Brain microvascular endothelial cell (primary cell): ENCODE measurements at regions not wholly inside any gene's neighbourhood (a gene's known extent, or its start where the extent isn't known, plus 50 kb on each side); places are given as distances from the start of the nearest gene placed in this dataset.

Experiments
- DNase-seq: peaks from one replicate; pipeline ENCODE4 v3.0.0-alpha.2; 2020
- H3K27ac ChIP-seq: fragments of 250-450 bp; sonication (Bioruptor Pico); 2 replicates; pipeline ENCODE4 v1.5.1; 2020; ENCODE audit warnings: mild to moderate bottlenecking, moderate library complexity
- H3K27me3 ChIP-seq: fragments of 250-450 bp; sonication (Bioruptor Pico); replicated peaks from 2 replicates; pipeline ENCODE4 v1.5.1; 2020; ENCODE audit warnings: mild to moderate bottlenecking
- H3K36me3 ChIP-seq: fragments of 250-450 bp; sonication (Bioruptor Pico); replicated peaks from 2 replicates; pipeline ENCODE4 v1.5.1; 2020; ENCODE audit warnings: mild to moderate bottlenecking
- H3K4me3 ChIP-seq: 2 replicates; pipeline ENCODE4 v1.5.1; 2011; ENCODE audit warnings: low read depth, mild to moderate bottlenecking, control low read depth, low read length, moderate library complexity
- in situ Hi-C: cut with HindIII; loops from 2 replicates; pipeline ENCODE4 v1.10.0; 2017; ENCODE audit warnings: low sequenced_read_pairs, low pct_ligation_motif_present
- TF ChIP-seq, protein P1 (sequence below): IDR thresholded peaks from 2 replicates; pipeline ENCODE4 v1.5.1; 2011; ENCODE audit warnings: low read depth, mild to moderate bottlenecking, moderate library complexity, low read length, control low read depth, inconsistent platforms; ENCODE audit errors: missing control alignments

DNA sequence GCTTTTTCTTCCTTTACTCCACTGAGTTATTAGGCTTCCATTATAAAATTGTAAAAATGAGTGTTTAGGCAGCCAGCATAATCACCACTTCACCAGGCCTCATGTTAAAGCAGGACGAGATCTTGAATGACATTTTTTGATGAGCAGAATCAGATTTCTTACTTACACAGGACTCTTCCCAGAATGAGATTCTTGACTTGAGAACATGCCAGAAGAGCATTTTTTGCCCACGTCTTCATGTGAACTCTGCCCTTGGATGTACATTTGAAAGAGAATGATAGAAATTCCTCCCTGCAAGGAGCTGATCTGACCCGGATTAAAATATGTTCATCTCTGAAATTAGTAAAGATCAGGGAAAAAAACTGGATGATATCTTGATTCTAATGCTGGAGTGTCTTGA, 212.1 kb upstream of the ADRA1B start:
- Histone ChIP-seq H3K27ac (no peak overlapping the region), H3K27me3 (no peaks in the 10 kb centered on the region), H3K36me3 (no peaks in the 10 kb centered on the region), H3K4me3 (no peak overlapping the region)
- TF ChIP-seq, protein P1, sequence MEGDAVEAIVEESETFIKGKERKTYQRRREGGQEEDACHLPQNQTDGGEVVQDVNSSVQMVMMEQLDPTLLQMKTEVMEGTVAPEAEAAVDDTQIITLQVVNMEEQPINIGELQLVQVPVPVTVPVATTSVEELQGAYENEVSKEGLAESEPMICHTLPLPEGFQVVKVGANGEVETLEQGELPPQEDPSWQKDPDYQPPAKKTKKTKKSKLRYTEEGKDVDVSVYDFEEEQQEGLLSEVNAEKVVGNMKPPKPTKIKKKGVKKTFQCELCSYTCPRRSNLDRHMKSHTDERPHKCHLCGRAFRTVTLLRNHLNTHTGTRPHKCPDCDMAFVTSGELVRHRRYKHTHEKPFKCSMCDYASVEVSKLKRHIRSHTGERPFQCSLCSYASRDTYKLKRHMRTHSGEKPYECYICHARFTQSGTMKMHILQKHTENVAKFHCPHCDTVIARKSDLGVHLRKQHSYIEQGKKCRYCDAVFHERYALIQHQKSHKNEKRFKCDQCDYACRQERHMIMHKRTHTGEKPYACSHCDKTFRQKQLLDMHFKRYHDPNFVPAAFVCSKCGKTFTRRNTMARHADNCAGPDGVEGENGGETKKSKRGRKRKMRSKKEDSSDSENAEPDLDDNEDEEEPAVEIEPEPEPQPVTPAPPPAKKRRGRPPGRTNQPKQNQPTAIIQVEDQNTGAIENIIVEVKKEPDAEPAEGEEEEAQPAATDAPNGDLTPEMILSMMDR: no peak
- in situ Hi-C loops: no loop called here
- DNase-seq: peak; percentile 20

DNA sequence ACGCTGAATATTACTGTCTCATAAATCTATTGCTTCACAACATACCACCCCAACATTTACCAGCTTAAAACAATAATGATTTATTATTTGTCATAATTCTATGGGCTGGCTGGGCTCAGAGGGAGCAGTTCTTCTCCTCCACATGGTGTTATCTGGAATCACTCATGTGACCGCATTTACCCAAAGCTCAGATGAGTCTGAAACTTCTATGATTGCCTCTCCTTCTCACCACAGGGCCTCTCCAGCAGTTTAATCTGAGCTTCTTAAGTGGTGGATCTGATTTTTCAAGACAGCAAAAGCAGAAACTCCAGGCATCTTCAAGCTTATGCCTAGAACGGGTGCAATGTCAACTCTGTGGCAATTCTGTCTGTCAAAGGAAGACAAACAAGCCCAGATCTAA, 210.3 kb upstream of the ADRA1B start:
- TF ChIP-seq, protein P1: no peak
- peak; percentile 16 for DNase-seq
- Histone ChIP-seq H3K4me3 (no peak overlapping the region), H3K27me3 (no peaks in the 10 kb centered on the region), H3K27ac (no peak overlapping the region), H3K36me3 (no peaks in the 10 kb centered on the region)
- in situ Hi-C loops: no loop called here

DNA sequence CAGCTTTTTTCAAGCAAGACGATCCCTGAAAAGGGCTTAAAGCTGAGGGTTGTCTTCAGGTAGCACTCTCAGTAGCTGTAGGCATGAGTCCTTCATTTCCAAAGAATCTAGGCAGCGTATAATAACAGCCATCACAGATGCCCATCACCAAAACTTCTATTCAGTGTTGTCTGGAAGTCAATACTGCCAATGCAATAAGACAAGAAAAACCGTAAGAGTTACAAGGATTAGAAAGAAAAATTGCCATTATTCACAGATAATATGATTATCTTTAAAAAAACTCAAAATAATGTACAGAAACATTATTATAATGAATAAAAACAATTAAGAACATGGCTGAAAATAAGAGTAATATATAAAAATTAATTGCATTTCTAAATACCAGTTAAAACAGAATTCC, 208.2 kb upstream of the ADRA1B start:
- DNase-seq: no peak
- in situ Hi-C loops: no loop called here

DNA sequence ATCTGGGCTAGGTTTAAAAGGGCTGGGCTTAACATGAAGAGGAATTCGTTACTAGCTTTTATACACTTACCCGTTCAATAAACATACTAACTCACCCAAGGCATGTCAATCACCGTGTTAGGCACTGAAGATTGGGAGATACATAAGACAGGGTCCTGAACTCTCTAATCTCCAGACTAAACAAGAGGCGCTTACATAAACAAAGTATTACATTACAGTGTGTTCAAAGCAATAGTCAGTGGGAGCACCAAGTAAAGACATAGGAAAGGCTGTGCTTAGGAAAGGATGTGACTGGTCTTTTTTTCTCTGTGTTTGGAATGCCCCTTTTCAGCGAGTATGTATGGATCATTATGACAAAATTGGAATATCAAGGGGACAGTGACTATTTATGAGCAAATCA, 203.6 kb upstream of the ADRA1B start:
- in situ Hi-C loops: no loop called here
- TF ChIP-seq, protein P1: no peak
- Histone ChIP-seq H3K27ac (no peak overlapping the region), H3K4me3 (no peak overlapping the region), H3K36me3 (no peaks in the 10 kb centered on the region), H3K27me3 (no peaks in the 10 kb centered on the region)
- DNase-seq: peak; percentile 28

More for the DNA sequence above, 208.2 kb upstream of the ADRA1B start:
- no peak overlapping the region for H3K4me3 ChIP-seq
- no peak overlapping the region for H3K27ac ChIP-seq
- no peaks in the 10 kb centered on the region for H3K36me3 ChIP-seq
- TF ChIP-seq, protein P1: no peak
- no peaks in the 10 kb centered on the region for H3K27me3 ChIP-seq

DNA sequence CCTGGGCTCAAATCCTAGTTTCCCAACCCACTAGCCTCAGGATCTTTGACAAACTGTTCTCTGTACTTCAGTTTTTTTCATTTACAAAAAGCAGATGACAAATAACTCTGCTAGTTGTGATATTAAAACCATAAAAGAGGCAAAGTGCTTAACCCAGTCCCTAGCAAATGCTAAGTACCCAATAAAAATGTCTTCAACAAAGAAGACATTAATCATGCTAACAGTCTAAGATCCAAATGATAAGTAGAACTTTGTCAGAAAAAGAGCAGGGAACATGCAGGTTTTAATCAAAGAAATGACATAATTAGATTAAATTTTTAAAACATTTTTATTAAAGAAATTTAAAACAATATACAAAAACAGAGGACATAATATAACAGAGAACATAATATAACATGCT, 203.0 kb upstream of the ADRA1B start:
- Histone ChIP-seq H3K27me3 (no peaks in the 10 kb centered on the region), H3K36me3 (no peaks in the 10 kb centered on the region), H3K4me3 (no peak overlapping the region), H3K27ac (no peak overlapping the region)
- DNase-seq: no peak
- in situ Hi-C loops: no loop called here
- TF ChIP-seq, protein P1: no peak

DNA sequence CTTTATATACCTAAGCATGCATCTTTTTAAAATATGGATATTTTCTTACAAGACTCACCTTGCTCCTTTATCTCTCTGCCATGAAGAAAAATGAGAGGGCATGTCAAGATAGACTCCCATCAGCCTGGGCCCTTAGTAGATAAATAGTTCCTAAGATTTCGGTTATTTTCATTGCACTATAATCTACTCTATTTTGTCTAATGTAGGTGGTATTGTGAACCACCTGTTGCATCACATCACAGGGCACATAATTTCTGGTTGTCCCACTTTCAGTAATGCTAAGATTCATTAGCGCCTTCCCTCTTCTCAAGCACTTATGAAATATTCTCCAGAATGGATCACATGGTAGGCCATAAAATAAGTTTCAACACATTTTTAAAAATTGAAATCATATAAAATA, 202.5 kb upstream of the ADRA1B start:
- no peaks in the 10 kb centered on the region for H3K27me3 ChIP-seq
- H3K36me3 ChIP-seq: no peaks in the 10 kb centered on the region
- in situ Hi-C loops: no loop called here
- TF ChIP-seq, protein P1: no peak
- DNase-seq: no peak
- no peak overlapping the region for H3K27ac ChIP-seq
- no peak overlapping the region for H3K4me3 ChIP-seq
